Naive thymus-derived CD4-positive, alpha-beta T cell (primary cell): ENCODE measurements at regions not wholly inside any gene's neighbourhood (a gene's known extent, or its start where the extent isn't known, plus 50 kb on each side); places are given as distances from the start of the nearest gene placed in this dataset.

ENCODE experiments used
- ATAC-seq: fragments of 150-1000 bp; cut with Tn5 transposase; 2 replicates; pipeline ENCODE4 v1.10.0; 2021; ENCODE audit warnings: mild to moderate bottlenecking, moderate library complexity
- CTCF ChIA-PET: fragments of 350-600 bp; sonication (Branson Sonifier 250); formaldehyde crosslinking; loops from one replicate; lab custom pipeline; 2021; ENCODE audit warnings: antibody characterized with exemption; lab: Charles Lee
- POLR2A ChIA-PET: fragments of 350-600 bp; sonication (Branson Sonifier 250); formaldehyde crosslinking; loops from one replicate; lab custom pipeline; 2021; ENCODE audit warnings: antibody characterized with exemption, inconsistent platforms; lab: Charles Lee
- DNase-seq, 9 donors: peaks; one replicate each; pipeline versions ENCODE4 v3.0.0 to v3.0.0-alpha.2; 2020 to 2022; ENCODE audit warnings: mixed read lengths in 1 of 9
- H3K27ac ChIP-seq: one replicate; pipeline ENCODE4 v1.7.0; 2013; ENCODE audit warnings: mild to moderate bottlenecking, low read depth, low read length, moderate library complexity
- H3K27me3 ChIP-seq, 2 donors: one replicate each; pipeline ENCODE4 v1.7.0; 2013; ENCODE audit warnings: low read length in 2 of 2, mild to moderate bottlenecking in 2 of 2, moderate library complexity in 2 of 2; ENCODE audit not compliant: control insufficient read depth in 2 of 2, insufficient read depth in 2 of 2
- H3K36me3 ChIP-seq, 3 experiments: 1 replicate in 2 of 3; 2 replicates in 1 of 3; pipeline ENCODE4 v1.7.0; 2013; ENCODE audit warnings: low read length in 3 of 3, mild to moderate bottlenecking in 3 of 3, moderate library complexity in 1 of 3; ENCODE audit not compliant: insufficient read depth in 3 of 3, control insufficient read depth in 2 of 3
- H3K4me1 ChIP-seq, 2 donors: one replicate each; pipeline ENCODE4 v1.7.0; 2013; ENCODE audit warnings: low read length in 2 of 2, mild to moderate bottlenecking in 2 of 2, moderate library complexity in 1 of 2; ENCODE audit not compliant: control insufficient read depth in 2 of 2, insufficient read depth in 2 of 2
- H3K4me3 ChIP-seq: 2 replicates; pipeline ENCODE4 v1.7.0; 2013; ENCODE audit warnings: mild to moderate bottlenecking, low read length
- H3K9me3 ChIP-seq, 3 experiments: 1 replicate in 2 of 3; 2 replicates in 1 of 3; pipeline ENCODE4 v1.7.0; 2013; ENCODE audit warnings: low read length in 3 of 3; ENCODE audit not compliant: control insufficient read depth in 2 of 3
- H3K27ac Mint-ChIP-seq, 9 donors: one replicate each; pipeline ENCODE4 v1.8.0; 2020 to 2022; ENCODE audit warnings: mixed read lengths in 9 of 9, mild to moderate bottlenecking in 8 of 9, moderate library complexity in 5 of 9, inconsistent platforms in 2 of 9
- H3K27me3 Mint-ChIP-seq, 5 donors: one replicate each; pipeline ENCODE4 v1.8.0; 2021 to 2022; ENCODE audit warnings: mixed read lengths in 5 of 5, mild to moderate bottlenecking in 1 of 5
- H3K36me3 Mint-ChIP-seq, 5 donors: one replicate each; pipeline ENCODE4 v1.8.0; 2020 to 2022; ENCODE audit warnings: mixed read lengths in 5 of 5, mild to moderate bottlenecking in 3 of 5, inconsistent platforms in 1 of 5
- H3K4me1 Mint-ChIP-seq, 7 donors: one replicate each; pipeline ENCODE4 v1.8.0; 2020 to 2022; ENCODE audit warnings: mixed read lengths in 7 of 7, mild to moderate bottlenecking in 3 of 7, inconsistent platforms in 1 of 7
- H3K4me3 Mint-ChIP-seq, 10 donors: one replicate each; pipeline ENCODE4 v1.8.0; 2020 to 2022; ENCODE audit warnings: mild to moderate bottlenecking in 10 of 10, mixed read lengths in 10 of 10, moderate library complexity in 6 of 10, inconsistent platforms in 2 of 10
- H3K9me3 Mint-ChIP-seq, 11 donors: one replicate each; pipeline ENCODE4 v1.8.0; 2020 to 2022; ENCODE audit warnings: mixed read lengths in 11 of 11, mild to moderate bottlenecking in 4 of 11, inconsistent platforms in 1 of 11, moderate library complexity in 1 of 11
- intact Hi-C, 2 donors: fragments of 100-400 bp; cut with micrococcal nuclease; formaldehyde crosslinking; loops; one replicate each; pipeline ENCODE4 v1.15.1; 2023

GRCh38 chr2:105953942-105954341 is 209.2 kb downstream of the NCK2 start:
- no peaks in the 10 kb centered on the region for H3K36me3 Mint-ChIP-seq
- POLR2A ChIA-PET: interaction anchor here (0.8 kb wide), 2 partner anchors 11 to 141 kb away, joined by 3 read pairs; no protein-coding TSS in a partner anchor
- intact Hi-C loops: loop anchor here in 1 of 2 donors (5.0 to 10.0 kb wide), 3 partner anchors 57 to 379 kb away; no protein-coding TSS in a partner anchor
- H3K27me3 Mint-ChIP-seq: peaks cover 0 to 7% (median 0%) of the 10 kb centered on the region in 5 donors
- peak overlapping the region in 8 of 9 donors; percentile 8 to 64 (median 40) for H3K27ac Mint-ChIP-seq
- Histone ChIP-seq H3K9me3 (no peaks in the 10 kb centered on the region), H3K27ac (no peak overlapping the region), H3K36me3 (no peaks in the 10 kb centered on the region), H3K4me1 (peaks cover 5 to 47% of the 10 kb centered on the region in 2 donors), H3K4me3 (no peak overlapping the region), H3K27me3 (no peaks in the 10 kb centered on the region)
- peak; percentile 18 for ATAC-seq
- peaks cover 0 to 4% (median 2%) of the 10 kb centered on the region in 11 donors for H3K9me3 Mint-ChIP-seq
- peak in 3 of 9 donors; percentile 9 to 21 (median 18) for DNase-seq
- CTCF ChIA-PET: interaction anchor here (0.6 to 1.2 kb wide), 2 partner anchors 28 to 99 kb away, joined by 3 read pairs; no protein-coding TSS in a partner anchor
- peak overlapping the region in 9 of 10 donors; percentile 27 to 80 (median 48) for H3K4me3 Mint-ChIP-seq
- peaks cover 30 to 86% (median 74%) of the 10 kb centered on the region in 7 donors for H3K4me1 Mint-ChIP-seq

DNA sequence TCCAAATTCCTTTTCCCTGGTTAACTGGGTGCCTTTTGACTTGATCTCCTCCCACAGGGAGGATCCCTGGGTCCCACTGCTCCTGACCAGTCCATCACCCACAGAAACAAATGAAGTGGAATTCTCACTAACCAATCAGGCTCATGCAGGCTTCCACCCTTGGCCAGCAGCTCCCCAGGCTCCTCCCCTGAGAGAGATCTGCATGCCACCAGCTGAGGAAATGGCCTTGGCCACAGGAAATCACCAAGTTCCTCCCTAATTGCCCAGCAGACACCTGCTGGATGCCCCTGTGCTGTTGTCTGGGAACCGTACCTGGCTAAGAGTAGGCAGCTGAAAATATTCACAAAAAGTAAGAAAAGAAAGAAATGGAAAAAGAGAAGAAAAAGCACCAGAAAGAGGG is 207.4 kb downstream of the NCK2 start:
- Histone ChIP-seq H3K4me1 (peaks cover 5 to 47% of the 10 kb centered on the region in 2 donors), H3K27me3 (no peaks in the 10 kb centered on the region), H3K9me3 (no peaks in the 10 kb centered on the region), H3K4me3 (no peak overlapping the region), H3K36me3 (no peaks in the 10 kb centered on the region), H3K27ac (no peak overlapping the region)
- intact Hi-C loops: loop anchor here in 1 of 2 donors (5.0 to 10.0 kb wide), 3 partner anchors 55 to 377 kb away; no protein-coding TSS in a partner anchor
- DNase-seq: no peak
- peaks cover 0 to 5% (median 0%) of the 10 kb centered on the region in 5 donors for H3K27me3 Mint-ChIP-seq
- H3K4me1 Mint-ChIP-seq: peaks cover 30 to 87% (median 76%) of the 10 kb centered on the region in 7 donors
- H3K4me3 Mint-ChIP-seq: peak overlapping the region in 4 of 10 donors; percentile 0 to 64 (median 24)
- H3K36me3 Mint-ChIP-seq: no peaks in the 10 kb centered on the region
- peaks cover 0 to 1% (median 0%) of the 10 kb centered on the region in 11 donors for H3K9me3 Mint-ChIP-seq
- ChIA-PET CTCF (no interaction called here), POLR2A (interaction anchor here (0.6 to 0.8 kb wide), 3 partner anchors 26 to 125 kb away, joined by 3 read pairs; no protein-coding TSS in a partner anchor)
- ATAC-seq: no peak
- H3K27ac Mint-ChIP-seq: peak overlapping the region in 3 of 9 donors; percentile 32 to 45 (median 33)

GRCh38 chr2:105951384-105951694 is 206.6 kb downstream of the NCK2 start:
- peaks cover 0 to 10% (median 0%) of the 10 kb centered on the region in 5 donors for H3K27me3 Mint-ChIP-seq
- no peak overlapping the region for H3K4me3 ChIP-seq
- H3K4me1 Mint-ChIP-seq: peaks cover 30 to 86% (median 77%) of the 10 kb centered on the region in 7 donors
- peak overlapping the region in 6 of 9 donors; percentile 32 to 87 (median 50) for H3K27ac Mint-ChIP-seq
- peaks cover 0 to 1% (median 0%) of the 10 kb centered on the region in 11 donors for H3K9me3 Mint-ChIP-seq
- H3K4me1 ChIP-seq: peaks cover 5 to 47% of the 10 kb centered on the region in 2 donors
- no peak for ATAC-seq
- no peak for DNase-seq
- no peaks in the 10 kb centered on the region for H3K36me3 Mint-ChIP-seq
- intact Hi-C loops: loop anchor here in 1 of 2 donors (5.0 to 10.0 kb wide), 3 partner anchors 54 to 377 kb away; no protein-coding TSS in a partner anchor
- H3K27me3 ChIP-seq: no peaks in the 10 kb centered on the region
- H3K9me3 ChIP-seq: no peaks in the 10 kb centered on the region
- H3K36me3 ChIP-seq: no peaks in the 10 kb centered on the region
- H3K4me3 Mint-ChIP-seq: peak overlapping the region in 6 of 10 donors; percentile 1 to 70 (median 52)
- H3K27ac ChIP-seq: no peak overlapping the region
- POLR2A ChIA-PET: interaction anchor here (0.9 to 1.1 kb wide), 4 partner anchors 11 to 94 kb away, joined by 3 to 4 read pairs (median 3); no protein-coding TSS in a partner anchor
- CTCF ChIA-PET: no interaction called here

GRCh38 chr2:105950521-105951383 is 206.0 kb downstream of the NCK2 start:
- Mint-ChIP-seq H3K36me3 (no peaks in the 10 kb centered on the region), H3K27me3 (peaks cover 0 to 8% (median 0%) of the 10 kb centered on the region in 5 donors), H3K4me3 (peak overlapping the region in 9 of 10 donors; percentile 1 to 70 (median 39)), H3K4me1 (peaks cover 30 to 80% (median 71%) of the 10 kb centered on the region in 7 donors), H3K9me3 (peaks cover 0 to 1% (median 0%) of the 10 kb centered on the region in 11 donors), H3K27ac (peak overlapping the region in 7 of 9 donors; percentile 26 to 87 (median 56))
- peaks cover 5 to 46% of the 10 kb centered on the region in 2 donors for H3K4me1 ChIP-seq
- no peaks in the 10 kb centered on the region for H3K27me3 ChIP-seq
- intact Hi-C loops: loop anchor here in 1 of 2 donors (5.0 to 10.0 kb wide), 3 partner anchors 53 to 376 kb away; no protein-coding TSS in a partner anchor
- H3K4me3 ChIP-seq: no peak overlapping the region
- DNase-seq: peak in 1 of 9 donors; percentile 24
- no peak for ATAC-seq
- no peak overlapping the region for H3K27ac ChIP-seq
- H3K36me3 ChIP-seq: no peaks in the 10 kb centered on the region
- POLR2A ChIA-PET: interaction anchor here (0.6 to 1.1 kb wide), 5 partner anchors 10 to 146 kb away, joined by 3 to 4 read pairs (median 3); no protein-coding TSS in a partner anchor
- CTCF ChIA-PET: no interaction called here
- no peaks in the 10 kb centered on the region for H3K9me3 ChIP-seq

DNA sequence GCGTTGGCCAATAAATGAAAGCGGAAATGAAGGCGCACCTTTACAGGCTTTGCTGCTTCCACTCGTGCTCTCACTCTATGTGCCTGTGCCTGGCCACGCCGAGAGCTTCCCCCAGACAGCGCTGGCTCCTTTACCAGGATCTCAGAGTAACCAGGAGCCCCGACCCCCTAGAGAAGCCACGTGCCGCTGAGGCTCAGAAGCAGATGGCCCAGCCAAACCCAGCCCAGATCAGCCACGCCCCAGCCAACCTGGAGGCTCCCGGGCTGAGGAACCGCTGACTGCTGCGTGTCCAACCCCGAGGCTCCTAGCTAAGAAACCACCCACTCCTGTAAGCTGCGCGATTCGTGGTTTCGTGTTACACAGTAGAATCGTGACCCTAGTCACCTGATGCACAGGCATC is 199.3 kb downstream of the NCK2 start:
- Mint-ChIP-seq H3K4me3 (no peak overlapping the region), H3K36me3 (peaks cover 0 to 8% (median 4%) of the 10 kb centered on the region in 5 donors), H3K27me3 (peaks cover 0 to 8% (median 0%) of the 10 kb centered on the region in 5 donors), H3K4me1 (peaks cover 0 to 27% (median 14%) of the 10 kb centered on the region in 7 donors), H3K9me3 (peaks cover 4 to 15% (median 5%) of the 10 kb centered on the region in 11 donors), H3K27ac (no peak overlapping the region)
- CTCF ChIA-PET: no interaction called here
- H3K27ac ChIP-seq: no peak overlapping the region
- H3K27me3 ChIP-seq: no peaks in the 10 kb centered on the region
- no peaks in the 10 kb centered on the region for H3K36me3 ChIP-seq
- ATAC-seq: no peak
- POLR2A ChIA-PET: no interaction called here
- H3K4me1 ChIP-seq: no peaks in the 10 kb centered on the region
- intact Hi-C loops: no loop called here
- no peak for DNase-seq
- H3K4me3 ChIP-seq: no peak overlapping the region
- H3K9me3 ChIP-seq: no peaks in the 10 kb centered on the region
